PFSK-1 (cell line): ENCODE measurements at regions not wholly inside any gene's neighbourhood (a gene's known extent, or its start where the extent isn't known, plus 50 kb on each side); places are given as distances from the start of the nearest gene placed in this dataset.

Experiments
- POLR2AphosphoS5 ChIP-seq: IDR thresholded peaks from 2 replicates; pipeline ENCODE4 v1.6.1; 2012; ENCODE audit warnings: low read depth, mild to moderate bottlenecking, control low read depth, low read length, moderate library complexity
- REST ChIP-seq, 2 experiments: IDR thresholded peaks; 2 replicates each; pipeline versions ENCODE4 v1.6.1 to v1.8.0; 2011 to 2012; ENCODE audit warnings: low read depth in 2 of 2, low read length in 2 of 2, control low read depth in 1 of 2, inconsistent platforms in 1 of 2, mild to moderate bottlenecking in 1 of 2, moderate library complexity in 1 of 2; ENCODE audit not compliant: insufficient read depth in 1 of 2
- SIN3A ChIP-seq: IDR thresholded peaks from 2 replicates; pipeline ENCODE4 v1.6.1; 2012; ENCODE audit warnings: mild to moderate bottlenecking, low read length, moderate library complexity, borderline replicate concordance; ENCODE audit not compliant: insufficient read depth
- TAF1 ChIP-seq: IDR thresholded peaks from 2 replicates; pipeline ENCODE4 v1.6.1; 2012; ENCODE audit warnings: low read length, control low read depth, borderline replicate concordance; ENCODE audit not compliant: insufficient read depth

DNA sequence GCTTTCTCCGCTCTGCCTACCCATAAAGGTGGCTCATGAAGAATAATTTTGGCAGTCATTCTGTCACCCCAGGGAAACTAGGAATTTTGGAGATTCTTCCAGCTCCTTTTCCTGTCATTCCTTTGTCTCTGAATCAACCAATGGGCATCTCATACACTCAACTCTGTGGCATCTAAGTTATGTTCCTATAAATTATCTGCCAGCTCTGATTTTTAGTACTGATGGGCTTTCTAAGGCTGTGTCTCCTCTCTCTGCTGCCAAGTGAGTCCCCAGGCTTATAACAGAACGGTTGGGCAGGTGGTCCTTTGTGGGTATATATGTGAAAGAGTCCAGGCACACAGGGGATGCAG is 226.8 kb downstream of the NMUR2 start:
- TF ChIP-seq TAF1, result no peak
- no peak for TF ChIP-seq REST (IDR thresholded peaks at IDR 0.05; ENCODE audit: insufficient read depth in 1 of 2, low read depth in 2 of 2, low read length in 2 of 2)
- no peak for TF ChIP-seq POLR2AphosphoS5
- TF ChIP-seq SIN3A, result no peak
